ENCODE measurements at regions not wholly inside any gene's neighbourhood (a gene's known extent, or its start where the extent isn't known, plus 50 kb on each side); places are given as distances from the start of the nearest gene placed in this dataset.

GRCh38 chr12:86658303-86658702 lies 402.1 kb upstream of the MGAT4C start:
- no peaks in the 10 kb centered on the region for H3K27me3 ChIP-seq
- H3K4me1 ChIP-seq: no peaks in the 10 kb centered on the region
- intact Hi-C loops (cut with DNase I; ENCODE audit: low total_unique reads): no loop called here
- H3K27ac ChIP-seq: no peak overlapping the region
- H3K4me3 ChIP-seq: no peak overlapping the region
- DNase-seq: no peak
- H3K9me3 ChIP-seq: no peaks in the 10 kb centered on the region
- H3K36me3 ChIP-seq: no peaks in the 10 kb centered on the region
- no peak for TF ChIP-seq CTCF (IDR thresholded peaks at IDR 0.05)
- TF ChIP-seq POLR2A (IDR thresholded peaks at IDR 0.05): no peak

GRCh38 chr12:86647800-86648199 lies 391.6 kb upstream of the MGAT4C start:
- Histone ChIP-seq H3K4me3 (no peak overlapping the region), H3K4me1 (no peaks in the 10 kb centered on the region), H3K9me3 (no peaks in the 10 kb centered on the region), H3K27me3 (no peaks in the 10 kb centered on the region), H3K27ac (no peak overlapping the region), H3K36me3 (no peaks in the 10 kb centered on the region)
- intact Hi-C loops (cut with DNase I; ENCODE audit: low total_unique reads): no loop called here
- no peak for TF ChIP-seq POLR2A (IDR thresholded peaks at IDR 0.05)
- TF ChIP-seq CTCF (IDR thresholded peaks at IDR 0.05): no peak
- no peak for DNase-seq

GRCh38 chr12:86634456-86635410 lies 378.5 kb upstream of the MGAT4C start:
- intact Hi-C loops (cut with DNase I; ENCODE audit: low total_unique reads): no loop called here
- TF ChIP-seq POLR2A (IDR thresholded peaks at IDR 0.05): no peak
- no peak for TF ChIP-seq CTCF (IDR thresholded peaks at IDR 0.05)
- Histone ChIP-seq H3K27ac (no peak overlapping the region), H3K9me3 (no peaks in the 10 kb centered on the region), H3K4me3 (no peak overlapping the region), H3K27me3 (no peaks in the 10 kb centered on the region), H3K4me1 (no peaks in the 10 kb centered on the region), H3K36me3 (no peaks in the 10 kb centered on the region)
- DNase-seq: no peak

- no peaks in the 10 kb centered on the region for H3K4me1 ChIP-seq
- H3K4me3 ChIP-seq: no peak overlapping the region
- H3K27ac ChIP-seq: no peak overlapping the region
- H3K36me3 ChIP-seq: no peaks in the 10 kb centered on the region
- no peaks in the 10 kb centered on the region for H3K9me3 ChIP-seq
- no peak for DNase-seq
- H3K27me3 ChIP-seq: no peaks in the 10 kb centered on the region
- intact Hi-C loops (cut with DNase I; ENCODE audit: low total_unique reads): no loop called here
- TF ChIP-seq CTCF (IDR thresholded peaks at IDR 0.05) (no peak), POLR2A (IDR thresholded peaks at IDR 0.05) (no peak)
Measured at GRCh38 chr12:86627001-86627400, 370.8 kb upstream of the MGAT4C start.

- no peaks in the 10 kb centered on the region for H3K27me3 ChIP-seq
- TF ChIP-seq CTCF (IDR thresholded peaks at IDR 0.05) (no peak), POLR2A (IDR thresholded peaks at IDR 0.05) (no peak)
- H3K4me3 ChIP-seq: no peak overlapping the region
- no peak overlapping the region for H3K27ac ChIP-seq
- H3K9me3 ChIP-seq: no peaks in the 10 kb centered on the region
- intact Hi-C loops (cut with DNase I; ENCODE audit: low total_unique reads): no loop called here
- H3K36me3 ChIP-seq: no peaks in the 10 kb centered on the region
- H3K4me1 ChIP-seq: no peaks in the 10 kb centered on the region
- DNase-seq: no peak
Measured at GRCh38 chr12:86623267-86623666, 367.1 kb upstream of the MGAT4C start.
